Tibial nerve (tissue), 4 donors: ENCODE measurements at regions not wholly inside any gene's neighbourhood (a gene's known extent, or its start where the extent isn't known, plus 50 kb on each side); places are given as distances from the start of the nearest gene placed in this dataset.

Experiments used
- EP300 ChIP-seq, 2 donors: sonication (generic); formaldehyde crosslinking; IDR thresholded peaks; one replicate each; pipeline ENCODE4 v1.6.1; 2017; ENCODE audit warnings: antibody characterized with exemption in 2 of 2, mild to moderate bottlenecking in 1 of 2
- TF ChIP-seq, protein P1 (sequence below), 5 experiments: fragments of 200-600 bp in 3 of 5; fragments of 450-650 bp in 2 of 5; sonication (generic) in 3 of 5; IDR thresholded peaks; one replicate each; pipeline ENCODE4 v1.5.1; 2016 to 2019; ENCODE audit warnings: antibody characterized with exemption in 5 of 5, mild to moderate bottlenecking in 3 of 5, moderate library complexity in 2 of 5

- TF ChIP-seq EP300 (IDR thresholded peaks at IDR 0.05), result no peak
- TF ChIP-seq, protein P1, sequence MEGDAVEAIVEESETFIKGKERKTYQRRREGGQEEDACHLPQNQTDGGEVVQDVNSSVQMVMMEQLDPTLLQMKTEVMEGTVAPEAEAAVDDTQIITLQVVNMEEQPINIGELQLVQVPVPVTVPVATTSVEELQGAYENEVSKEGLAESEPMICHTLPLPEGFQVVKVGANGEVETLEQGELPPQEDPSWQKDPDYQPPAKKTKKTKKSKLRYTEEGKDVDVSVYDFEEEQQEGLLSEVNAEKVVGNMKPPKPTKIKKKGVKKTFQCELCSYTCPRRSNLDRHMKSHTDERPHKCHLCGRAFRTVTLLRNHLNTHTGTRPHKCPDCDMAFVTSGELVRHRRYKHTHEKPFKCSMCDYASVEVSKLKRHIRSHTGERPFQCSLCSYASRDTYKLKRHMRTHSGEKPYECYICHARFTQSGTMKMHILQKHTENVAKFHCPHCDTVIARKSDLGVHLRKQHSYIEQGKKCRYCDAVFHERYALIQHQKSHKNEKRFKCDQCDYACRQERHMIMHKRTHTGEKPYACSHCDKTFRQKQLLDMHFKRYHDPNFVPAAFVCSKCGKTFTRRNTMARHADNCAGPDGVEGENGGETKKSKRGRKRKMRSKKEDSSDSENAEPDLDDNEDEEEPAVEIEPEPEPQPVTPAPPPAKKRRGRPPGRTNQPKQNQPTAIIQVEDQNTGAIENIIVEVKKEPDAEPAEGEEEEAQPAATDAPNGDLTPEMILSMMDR (IDR thresholded peaks at IDR 0.05), result no peak
Observed at GRCh38 chr4:104915864-104916263, 230.8 kb upstream of the TET2 start.
